Mesothelial cell of epicardium (in vitro differentiated cells): ENCODE measurements at regions not wholly inside any gene's neighbourhood (a gene's known extent, or its start where the extent isn't known, plus 50 kb on each side); places are given as distances from the start of the nearest gene placed in this dataset.

ENCODE experiments used
- DNase-seq, 2 experiments: peaks; one replicate each; pipeline ENCODE4 v3.0.0; 2021; ENCODE audit warnings: low spot score in 2 of 2; ENCODE audit not compliant: unreplicated experiment in 2 of 2
- H3K27ac Mint-ChIP-seq: 2 replicates; pipeline ENCODE4 v1.8.0; 2021; ENCODE audit warnings: mixed read lengths
- H3K27me3 Mint-ChIP-seq: 2 replicates; pipeline ENCODE4 v1.8.0; 2021; ENCODE audit warnings: low read depth, mixed read lengths
- H3K36me3 Mint-ChIP-seq: 2 replicates; pipeline ENCODE4 v1.8.0; 2021; ENCODE audit warnings: mixed read lengths
- H3K4me1 Mint-ChIP-seq: 2 replicates; pipeline ENCODE4 v1.8.0; 2021; ENCODE audit warnings: mixed read lengths
- H3K4me3 Mint-ChIP-seq: 2 replicates; pipeline ENCODE4 v1.8.0; 2021; ENCODE audit warnings: mild to moderate bottlenecking, moderate library complexity, mixed read lengths
- H3K9me3 Mint-ChIP-seq: 2 replicates; pipeline ENCODE4 v1.8.0; 2021; ENCODE audit warnings: mixed read lengths
- TF ChIP-seq, protein P1 (sequence below): fragments of 200-600 bp; sonication (generic); IDR thresholded peaks from one replicate; pipeline ENCODE4 v1.5.0; 2021; ENCODE audit warnings: antibody characterized with exemption; ENCODE audit not compliant: unreplicated experiment

GRCh38 chr3:171984883-171985282 lies 54.5 kb upstream of the FNDC3B start:
- H3K4me3 Mint-ChIP-seq = no peak overlapping the region
- no peak for DNase-seq
- H3K4me1 Mint-ChIP-seq = peaks cover 21% of the 10 kb centered on the region
- H3K36me3 Mint-ChIP-seq = no peaks in the 10 kb centered on the region
- H3K27ac Mint-ChIP-seq = no peak overlapping the region
- no peaks in the 10 kb centered on the region for H3K9me3 Mint-ChIP-seq
- TF ChIP-seq, protein P1, sequence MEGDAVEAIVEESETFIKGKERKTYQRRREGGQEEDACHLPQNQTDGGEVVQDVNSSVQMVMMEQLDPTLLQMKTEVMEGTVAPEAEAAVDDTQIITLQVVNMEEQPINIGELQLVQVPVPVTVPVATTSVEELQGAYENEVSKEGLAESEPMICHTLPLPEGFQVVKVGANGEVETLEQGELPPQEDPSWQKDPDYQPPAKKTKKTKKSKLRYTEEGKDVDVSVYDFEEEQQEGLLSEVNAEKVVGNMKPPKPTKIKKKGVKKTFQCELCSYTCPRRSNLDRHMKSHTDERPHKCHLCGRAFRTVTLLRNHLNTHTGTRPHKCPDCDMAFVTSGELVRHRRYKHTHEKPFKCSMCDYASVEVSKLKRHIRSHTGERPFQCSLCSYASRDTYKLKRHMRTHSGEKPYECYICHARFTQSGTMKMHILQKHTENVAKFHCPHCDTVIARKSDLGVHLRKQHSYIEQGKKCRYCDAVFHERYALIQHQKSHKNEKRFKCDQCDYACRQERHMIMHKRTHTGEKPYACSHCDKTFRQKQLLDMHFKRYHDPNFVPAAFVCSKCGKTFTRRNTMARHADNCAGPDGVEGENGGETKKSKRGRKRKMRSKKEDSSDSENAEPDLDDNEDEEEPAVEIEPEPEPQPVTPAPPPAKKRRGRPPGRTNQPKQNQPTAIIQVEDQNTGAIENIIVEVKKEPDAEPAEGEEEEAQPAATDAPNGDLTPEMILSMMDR = no peak
- H3K27me3 Mint-ChIP-seq = no peaks in the 10 kb centered on the region

DNA sequence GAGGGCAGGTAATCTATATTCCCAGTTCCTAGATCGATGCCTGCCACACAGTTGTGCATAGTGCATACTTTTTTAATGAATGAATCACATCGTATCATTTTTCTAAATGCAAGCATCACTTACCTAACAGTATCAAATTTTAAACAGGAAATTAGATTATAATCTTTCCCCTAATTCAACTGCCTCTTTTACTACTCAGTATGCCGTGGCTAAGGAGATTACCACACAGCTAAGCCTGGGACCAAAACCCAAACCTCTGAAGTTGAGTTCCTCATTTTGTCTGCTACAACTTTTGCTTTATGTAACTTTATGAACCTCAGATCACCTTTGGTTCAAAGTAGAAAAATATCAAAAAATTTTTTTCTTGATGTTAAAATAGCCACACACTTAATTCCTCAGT lies 53.2 kb upstream of the FNDC3B start:
- Mint-ChIP-seq H3K27ac (no peak overlapping the region), H3K9me3 (peaks cover 4% of the 10 kb centered on the region), H3K4me1 (peaks cover 13% of the 10 kb centered on the region), H3K4me3 (no peak overlapping the region), H3K27me3 (no peaks in the 10 kb centered on the region), H3K36me3 (no peaks in the 10 kb centered on the region)
- TF ChIP-seq, protein P1 = no peak
- DNase-seq = no peak

- peaks cover 8% of the 10 kb centered on the region for H3K4me1 Mint-ChIP-seq
- no peaks in the 10 kb centered on the region for H3K27me3 Mint-ChIP-seq
- peaks cover 4% of the 10 kb centered on the region for H3K9me3 Mint-ChIP-seq
- TF ChIP-seq, protein P1 = no peak
- H3K4me3 Mint-ChIP-seq = no peak overlapping the region
- no peak for DNase-seq
- no peak overlapping the region for H3K27ac Mint-ChIP-seq
- H3K36me3 Mint-ChIP-seq = no peaks in the 10 kb centered on the region
Observed at GRCh38 chr3:171986757-171987518, 52.4 kb upstream of the FNDC3B start.
